ENCODE measurements at regions not wholly inside any gene's neighbourhood (a gene's known extent, or its start where the extent isn't known, plus 50 kb on each side); places are given as distances from the start of the nearest gene placed in this dataset.

DNA sequence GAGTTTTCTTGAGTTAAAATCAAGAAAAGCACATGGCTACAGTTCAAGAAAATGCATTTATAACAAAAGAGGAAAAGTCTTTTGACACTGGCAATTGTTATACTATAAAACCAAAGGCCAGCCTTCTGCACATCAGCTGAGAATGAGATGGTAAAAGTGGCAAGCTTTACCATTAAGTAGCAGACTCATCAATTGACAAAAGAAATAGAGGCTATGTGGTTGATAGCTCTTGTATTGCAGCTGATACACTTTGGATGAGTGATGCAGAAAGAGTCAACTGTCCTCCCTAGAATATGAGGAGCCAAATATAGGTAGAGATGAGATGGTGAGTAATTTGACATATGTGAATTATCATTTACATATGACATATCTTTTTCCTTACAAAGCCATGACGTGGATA lies 1100.9 kb upstream of the CDH6 start:
- H4K20me1 ChIP-seq (ENCODE audit: control insufficient read depth, extremely low read depth, insufficient read depth, low read length), result no peaks in the 10 kb centered on the region
- no peak overlapping the region for H3K9ac ChIP-seq (ENCODE audit: insufficient read depth, low read length)
- no peak for DNase-seq (ENCODE audit: low read depth in 2 of 2)
- H2AFZ ChIP-seq (ENCODE audit: low read length), result no peak overlapping the region
- H3K4me3 ChIP-seq (replicated peaks in 1 of 4; ENCODE audit: control extremely low read depth in 1 of 4, insufficient read depth in 1 of 4, low read depth in 3 of 4, low read length in 4 of 4), result no peak overlapping the region
- H3K4me1 ChIP-seq (ENCODE audit: control insufficient read depth, extremely low read depth, insufficient read depth, low read length), result no peaks in the 10 kb centered on the region
- no peaks in the 10 kb centered on the region for H3K79me2 ChIP-seq (ENCODE audit: control insufficient read depth, insufficient read depth, low read length)
- no peaks in the 10 kb centered on the region for H3K27me3 ChIP-seq (ENCODE audit: control insufficient read depth, insufficient read depth, low read length)
- H3K27ac ChIP-seq (ENCODE audit: insufficient read depth, low read length), result no peak overlapping the region
- H3K36me3 ChIP-seq (ENCODE audit: control insufficient read depth, insufficient read depth, low read length), result no peaks in the 10 kb centered on the region
- no peak for TF ChIP-seq EZH2 (IDR thresholded peaks at IDR 0.05; ENCODE audit: low read length, missing control alignments)
- TF ChIP-seq, protein P1, sequence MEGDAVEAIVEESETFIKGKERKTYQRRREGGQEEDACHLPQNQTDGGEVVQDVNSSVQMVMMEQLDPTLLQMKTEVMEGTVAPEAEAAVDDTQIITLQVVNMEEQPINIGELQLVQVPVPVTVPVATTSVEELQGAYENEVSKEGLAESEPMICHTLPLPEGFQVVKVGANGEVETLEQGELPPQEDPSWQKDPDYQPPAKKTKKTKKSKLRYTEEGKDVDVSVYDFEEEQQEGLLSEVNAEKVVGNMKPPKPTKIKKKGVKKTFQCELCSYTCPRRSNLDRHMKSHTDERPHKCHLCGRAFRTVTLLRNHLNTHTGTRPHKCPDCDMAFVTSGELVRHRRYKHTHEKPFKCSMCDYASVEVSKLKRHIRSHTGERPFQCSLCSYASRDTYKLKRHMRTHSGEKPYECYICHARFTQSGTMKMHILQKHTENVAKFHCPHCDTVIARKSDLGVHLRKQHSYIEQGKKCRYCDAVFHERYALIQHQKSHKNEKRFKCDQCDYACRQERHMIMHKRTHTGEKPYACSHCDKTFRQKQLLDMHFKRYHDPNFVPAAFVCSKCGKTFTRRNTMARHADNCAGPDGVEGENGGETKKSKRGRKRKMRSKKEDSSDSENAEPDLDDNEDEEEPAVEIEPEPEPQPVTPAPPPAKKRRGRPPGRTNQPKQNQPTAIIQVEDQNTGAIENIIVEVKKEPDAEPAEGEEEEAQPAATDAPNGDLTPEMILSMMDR (conservative IDR thresholded peaks at IDR 0.05 in 1 of 2, IDR thresholded peaks at IDR 0.05 in 1 of 2; ENCODE audit: low read depth in 1 of 2, low read length in 2 of 2), result no peak
- no peak overlapping the region for H3K4me2 ChIP-seq (ENCODE audit: extremely low read depth, insufficient read depth, low read length)
- H3K9me3 ChIP-seq (ENCODE audit: control insufficient read depth, insufficient read depth, low read depth, low read length), result no peaks in the 10 kb centered on the region

DNA sequence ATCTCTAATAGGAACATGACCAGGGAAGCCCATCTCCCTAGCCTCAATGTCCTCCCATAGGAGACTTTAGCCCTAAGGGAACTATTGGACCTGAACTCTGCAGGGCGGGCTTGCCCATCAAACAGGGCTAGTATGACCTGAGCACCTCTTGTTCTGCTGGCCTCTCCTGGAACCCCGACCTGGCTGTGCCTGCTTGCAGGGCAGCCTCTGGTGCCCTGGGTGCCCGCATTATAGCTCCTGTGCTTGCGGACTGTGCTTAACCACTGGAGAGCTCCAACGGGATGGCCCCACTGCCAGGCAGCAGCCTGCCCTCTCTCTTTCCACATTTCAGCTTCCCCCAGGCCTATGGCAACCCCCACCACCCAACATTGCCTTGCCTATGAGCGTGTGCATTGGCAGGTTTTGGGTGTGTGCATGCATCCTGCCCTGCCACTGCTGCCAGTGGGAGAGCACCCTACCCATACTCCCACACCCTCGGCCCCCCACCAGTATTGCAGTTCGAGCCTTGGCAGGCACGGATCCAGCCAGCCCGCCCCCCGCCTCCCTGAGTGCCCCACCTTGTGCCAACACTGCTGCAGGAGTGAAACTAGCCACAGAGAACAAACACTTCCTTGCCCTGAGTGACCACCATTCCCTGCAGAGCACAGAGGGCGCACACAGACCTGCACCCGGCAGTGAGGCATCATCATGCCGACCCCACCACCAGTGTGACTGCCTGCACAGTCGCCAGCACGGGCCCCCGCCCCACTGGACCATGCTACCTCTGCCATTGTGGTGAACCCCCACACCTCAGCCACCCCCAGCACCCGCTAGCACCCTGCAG lies 1123.8 kb upstream of the CDH6 start:
- Histone ChIP-seq H3K27ac (ENCODE audit: insufficient read depth, low read length) (no peak overlapping the region), H3K4me2 (ENCODE audit: extremely low read depth, insufficient read depth, low read length) (no peak overlapping the region), H3K4me3 (replicated peaks in 1 of 4; ENCODE audit: control extremely low read depth in 1 of 4, insufficient read depth in 1 of 4, low read depth in 3 of 4, low read length in 4 of 4) (no peak overlapping the region), H3K9ac (ENCODE audit: insufficient read depth, low read length) (no peak overlapping the region), H2AFZ (ENCODE audit: low read length) (no peak overlapping the region), H3K79me2 (ENCODE audit: control insufficient read depth, insufficient read depth, low read length) (no peaks in the 10 kb centered on the region), H3K36me3 (ENCODE audit: control insufficient read depth, insufficient read depth, low read length) (no peaks in the 10 kb centered on the region), H4K20me1 (ENCODE audit: control insufficient read depth, extremely low read depth, insufficient read depth, low read length) (no peaks in the 10 kb centered on the region), H3K9me3 (ENCODE audit: control insufficient read depth, insufficient read depth, low read depth, low read length) (no peaks in the 10 kb centered on the region), H3K4me1 (ENCODE audit: control insufficient read depth, extremely low read depth, insufficient read depth, low read length) (no peaks in the 10 kb centered on the region), H3K27me3 (ENCODE audit: control insufficient read depth, insufficient read depth, low read length) (no peaks in the 10 kb centered on the region)
- DNase-seq (ENCODE audit: low read depth in 2 of 2), result no peak
- TF ChIP-seq EZH2 (IDR thresholded peaks at IDR 0.05; ENCODE audit: low read length, missing control alignments), result no peak
- TF ChIP-seq, protein P1 (conservative IDR thresholded peaks at IDR 0.05 in 1 of 2, IDR thresholded peaks at IDR 0.05 in 1 of 2; ENCODE audit: low read depth in 1 of 2, low read length in 2 of 2), result no peak

DNA sequence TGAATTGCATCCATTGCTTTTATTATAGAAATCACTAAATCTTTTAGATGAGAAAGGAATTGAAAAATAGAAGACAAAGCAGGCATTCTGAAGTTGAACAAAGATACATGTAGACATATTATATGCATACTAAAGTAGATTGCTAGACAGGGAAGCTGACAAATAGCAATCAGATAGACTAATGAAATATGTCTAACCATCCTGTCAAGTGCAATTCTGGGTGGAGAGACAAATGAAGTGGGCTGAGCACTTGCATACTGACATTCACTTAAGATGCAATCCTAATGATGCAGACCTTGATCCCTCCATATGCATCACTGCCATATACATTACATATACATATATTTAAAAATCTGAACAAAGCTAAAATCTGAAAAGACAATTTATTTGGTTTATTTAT lies 1130.0 kb upstream of the CDH6 start:
- no peaks in the 10 kb centered on the region for H3K4me1 ChIP-seq (ENCODE audit: control insufficient read depth, extremely low read depth, insufficient read depth, low read length)
- H3K79me2 ChIP-seq (ENCODE audit: control insufficient read depth, insufficient read depth, low read length), result no peaks in the 10 kb centered on the region
- H3K27me3 ChIP-seq (ENCODE audit: control insufficient read depth, insufficient read depth, low read length), result no peaks in the 10 kb centered on the region
- H3K36me3 ChIP-seq (ENCODE audit: control insufficient read depth, insufficient read depth, low read length), result no peaks in the 10 kb centered on the region
- no peak for TF ChIP-seq EZH2 (IDR thresholded peaks at IDR 0.05; ENCODE audit: low read length, missing control alignments)
- TF ChIP-seq, protein P1 (conservative IDR thresholded peaks at IDR 0.05 in 1 of 2, IDR thresholded peaks at IDR 0.05 in 1 of 2; ENCODE audit: low read depth in 1 of 2, low read length in 2 of 2), result no peak
- no peak overlapping the region for H3K4me2 ChIP-seq (ENCODE audit: extremely low read depth, insufficient read depth, low read length)
- DNase-seq (ENCODE audit: low read depth in 2 of 2), result no peak
- no peaks in the 10 kb centered on the region for H4K20me1 ChIP-seq (ENCODE audit: control insufficient read depth, extremely low read depth, insufficient read depth, low read length)
- no peak overlapping the region for H3K27ac ChIP-seq (ENCODE audit: insufficient read depth, low read length)
- no peaks in the 10 kb centered on the region for H3K9me3 ChIP-seq (ENCODE audit: control insufficient read depth, insufficient read depth, low read depth, low read length)
- H3K9ac ChIP-seq (ENCODE audit: insufficient read depth, low read length), result no peak overlapping the region
- no peak overlapping the region for H2AFZ ChIP-seq (ENCODE audit: low read length)
- H3K4me3 ChIP-seq (replicated peaks in 1 of 4; ENCODE audit: control extremely low read depth in 1 of 4, insufficient read depth in 1 of 4, low read depth in 3 of 4, low read length in 4 of 4), result no peak overlapping the region

Measured in fibroblast of lung (primary cell).